Neural progenitor cell (in vitro differentiated cells): ENCODE measurements at regions not wholly inside any gene's neighbourhood (a gene's known extent, or its start where the extent isn't known, plus 50 kb on each side); places are given as distances from the start of the nearest gene placed in this dataset.
A peak's percentile ranks its signal among the peaks of the same experiment; 100 is the strongest.

Experiments
- DNase-seq: peaks from one replicate; pipeline ENCODE4 v3.0.0-alpha.2; 2016; ENCODE audit warnings: low spot score
- H2AFZ ChIP-seq: fragments of 200-600 bp; sonication (generic); replicated peaks from 2 replicates; pipeline ENCODE4 v1.6.1; 2016; ENCODE audit warnings: antibody characterized with exemption
- H3F3A ChIP-seq: fragments of 200-600 bp; sonication (generic); 2 replicates; pipeline ENCODE4 v1.6.1; 2016; ENCODE audit warnings: antibody characterized with exemption, low read depth
- H3K27ac ChIP-seq: fragments of 200-600 bp; sonication (generic); 2 replicates; pipeline ENCODE4 v1.5.1; 2016; ENCODE audit warnings: mild to moderate bottlenecking
- H3K27me3 ChIP-seq: fragments of 200-600 bp; sonication (generic); 2 replicates; pipeline ENCODE4 v1.6.1; 2016; ENCODE audit warnings: mild to moderate bottlenecking, moderate library complexity
- H3K36me3 ChIP-seq: fragments of 200-600 bp; sonication (generic); 2 replicates; pipeline ENCODE4 v1.5.1; 2016
- H3K4me1 ChIP-seq: fragments of 200-600 bp; sonication (generic); 2 replicates; pipeline ENCODE4 v1.6.1; 2016; ENCODE audit warnings: mixed run types
- H3K4me2 ChIP-seq: fragments of 200-600 bp; sonication (generic); 2 replicates; pipeline ENCODE4 v1.6.1; 2016
- H3K4me3 ChIP-seq: fragments of 200-600 bp; sonication (generic); 2 replicates; pipeline ENCODE4 v1.5.1; 2016
- H3K79me2 ChIP-seq: fragments of 200-600 bp; sonication (generic); 2 replicates; pipeline ENCODE4 v1.6.1; 2016; ENCODE audit warnings: low read depth
- H3K9ac ChIP-seq: fragments of 200-600 bp; sonication (generic); 2 replicates; pipeline ENCODE4 v1.6.1; 2016
- H3K9me3 ChIP-seq: fragments of 200-600 bp; sonication (generic); 2 replicates; pipeline ENCODE4 v1.5.1; 2016; ENCODE audit warnings: low read depth
- H4K20me1 ChIP-seq: fragments of 200-600 bp; sonication (generic); 2 replicates; pipeline ENCODE4 v1.6.1; 2016; ENCODE audit warnings: low read depth
- H3K27ac Mint-ChIP-seq: 3 replicates; pipeline ENCODE4 v1.8.0; 2021; ENCODE audit warnings: mixed read lengths
- H3K27me3 Mint-ChIP-seq: 2 replicates; pipeline ENCODE4 v1.8.0; 2022; ENCODE audit warnings: low read depth, mild to moderate bottlenecking, inconsistent platforms, moderate library complexity, mixed read lengths; ENCODE audit not compliant: insufficient read depth
- H3K36me3 Mint-ChIP-seq: 3 replicates; pipeline ENCODE4 v1.8.0; 2021; ENCODE audit warnings: mixed read lengths
- H3K4me1 Mint-ChIP-seq: 3 replicates; pipeline ENCODE4 v1.8.0; 2021; ENCODE audit warnings: mixed read lengths
- H3K4me3 Mint-ChIP-seq: 3 replicates; pipeline ENCODE4 v1.8.0; 2021; ENCODE audit warnings: mild to moderate bottlenecking, moderate library complexity, mixed read lengths
- H3K9me3 Mint-ChIP-seq: 3 replicates; pipeline ENCODE4 v1.8.0; 2020; ENCODE audit warnings: mixed read lengths
- CTCF ChIP-seq: fragments of 200-600 bp; sonication (generic); IDR thresholded peaks from 2 replicates; pipeline ENCODE4 v1.5.1; 2017; ENCODE audit warnings: antibody characterized with exemption, mild to moderate bottlenecking
- EZH2 ChIP-seq: fragments of 200-600 bp; sonication (generic); IDR thresholded peaks from 2 replicates; pipeline ENCODE4 v1.6.1; 2017; ENCODE audit warnings: antibody characterized with exemption, mild to moderate bottlenecking, moderate library complexity
- EZH2phosphoT487 ChIP-seq: fragments of 200-600 bp; sonication (generic); IDR thresholded peaks from 2 replicates; pipeline ENCODE4 v1.6.1; 2017; ENCODE audit warnings: antibody characterized with exemption

- Histone ChIP-seq H3K9ac (no peak overlapping the region), H3K79me2 (no peaks in the 10 kb centered on the region), H3K4me2 (peak overlapping the region; percentile 37), H3K36me3 (no peaks in the 10 kb centered on the region), H4K20me1 (no peaks in the 10 kb centered on the region), H2AFZ (peak overlapping the region; percentile 54), H3K27ac (no peak overlapping the region), H3F3A (no peaks in the 10 kb centered on the region), H3K27me3 (no peaks in the 10 kb centered on the region), H3K4me1 (peaks cover 13% of the 10 kb centered on the region), H3K9me3 (peaks cover 4% of the 10 kb centered on the region), H3K4me3 (no peak overlapping the region)
- DNase-seq = peak; percentile 32
- no peak for TF ChIP-seq EZH2
- TF ChIP-seq CTCF = no peak
- TF ChIP-seq EZH2phosphoT487 = no peak
- Mint-ChIP-seq H3K27me3 (peaks cover 2% of the 10 kb centered on the region), H3K9me3 (peaks cover 4% of the 10 kb centered on the region), H3K36me3 (peaks cover 2% of the 10 kb centered on the region), H3K4me3 (peak overlapping the region; percentile 9), H3K27ac (peak overlapping the region; percentile 72), H3K4me1 (peaks cover 10% of the 10 kb centered on the region)
These were observed 72.7 kb upstream of the H2AZ1 start for GRCh38 chr4:100022792-100023222.

GRCh38 chr4:100019821-100020220 lies 69.7 kb upstream of the H2AZ1 start:
- Mint-ChIP-seq H3K4me3 (no peak overlapping the region), H3K27ac (no peak overlapping the region), H3K9me3 (peaks cover 4% of the 10 kb centered on the region), H3K27me3 (peaks cover 2% of the 10 kb centered on the region), H3K36me3 (peaks cover 2% of the 10 kb centered on the region), H3K4me1 (peaks cover 10% of the 10 kb centered on the region)
- H3K9me3 ChIP-seq = peaks cover 4% of the 10 kb centered on the region
- DNase-seq = no peak
- TF ChIP-seq EZH2phosphoT487 (no peak), EZH2 (no peak), CTCF (no peak)
- H3K27me3 ChIP-seq = no peaks in the 10 kb centered on the region
- no peak overlapping the region for H3K27ac ChIP-seq
- H3K79me2 ChIP-seq = no peaks in the 10 kb centered on the region
- H3F3A ChIP-seq = no peaks in the 10 kb centered on the region
- H4K20me1 ChIP-seq = no peaks in the 10 kb centered on the region
- H3K4me3 ChIP-seq = no peak overlapping the region
- peaks cover 13% of the 10 kb centered on the region for H3K4me1 ChIP-seq
- no peak overlapping the region for H2AFZ ChIP-seq
- no peaks in the 10 kb centered on the region for H3K36me3 ChIP-seq
- no peak overlapping the region for H3K9ac ChIP-seq
- no peak overlapping the region for H3K4me2 ChIP-seq

DNA sequence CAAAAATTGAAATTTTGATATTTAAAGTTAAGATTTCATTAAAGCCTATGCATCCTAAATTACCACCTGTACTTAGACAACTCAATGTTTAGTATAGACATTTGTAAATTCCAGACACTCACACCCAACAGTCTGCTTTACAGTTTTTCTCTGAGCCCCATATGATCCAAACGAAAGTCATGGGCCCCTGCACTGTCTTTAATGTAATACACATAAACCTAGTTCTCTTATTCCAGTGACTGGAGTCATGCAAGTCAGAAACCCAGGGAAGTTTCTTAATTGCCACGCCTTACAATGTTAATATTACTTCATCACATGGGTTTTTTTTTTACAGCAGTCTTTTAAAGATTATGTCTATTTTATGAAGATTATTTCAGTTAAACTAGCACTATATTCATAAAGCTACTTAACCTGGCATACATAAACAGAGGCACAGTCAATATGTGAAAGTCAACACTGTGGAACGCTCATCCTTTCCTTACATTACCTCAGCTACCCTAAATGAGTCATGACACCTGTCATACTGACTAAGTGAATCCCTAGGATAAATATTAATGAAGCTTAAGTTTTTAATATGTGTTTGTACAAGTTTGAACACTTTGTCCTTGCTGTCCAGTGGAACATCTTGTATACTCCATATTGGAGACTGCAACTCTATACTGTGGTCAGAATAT lies 67.7 kb upstream of the H2AZ1 start:
- Mint-ChIP-seq H3K27ac (no peak overlapping the region), H3K4me3 (no peak overlapping the region), H3K4me1 (peaks cover 4% of the 10 kb centered on the region), H3K9me3 (peaks cover 4% of the 10 kb centered on the region), H3K27me3 (peaks cover 2% of the 10 kb centered on the region), H3K36me3 (peaks cover 2% of the 10 kb centered on the region)
- Histone ChIP-seq H3K9me3 (peaks cover 4% of the 10 kb centered on the region), H2AFZ (no peak overlapping the region), H3K36me3 (no peaks in the 10 kb centered on the region), H3K4me3 (no peak overlapping the region), H4K20me1 (no peaks in the 10 kb centered on the region), H3K27ac (no peak overlapping the region), H3K27me3 (no peaks in the 10 kb centered on the region), H3F3A (no peaks in the 10 kb centered on the region), H3K79me2 (no peaks in the 10 kb centered on the region), H3K4me1 (peaks cover 6% of the 10 kb centered on the region), H3K9ac (no peak overlapping the region), H3K4me2 (no peak overlapping the region)
- TF ChIP-seq CTCF = no peak
- no peak for TF ChIP-seq EZH2
- TF ChIP-seq EZH2phosphoT487 = no peak
- DNase-seq = no peak
